Heart right ventricle (tissue), 16 donors: ENCODE measurements at regions not wholly inside any gene's neighbourhood (a gene's known extent, or its start where the extent isn't known, plus 50 kb on each side); places are given as distances from the start of the nearest gene placed in this dataset.

Experiments used
- ATAC-seq, 8 donors: fragments of 200-7000 bp; cut with Tn5 transposase; one replicate each; pipeline ENCODE4 v1.9.1; 2020; ENCODE audit warnings: mild to moderate bottlenecking in 8 of 8, moderate library complexity in 8 of 8, moderate number of reproducible peaks in 1 of 8
- DNase-seq, 2 donors: peaks; one replicate each; pipeline ENCODE4 v3.0.0-alpha.2; 2020
- H3K27ac ChIP-seq, 10 donors: fragments of 200-600 bp; sonication (generic) in 2 of 10; one replicate each; pipeline versions ENCODE4 v1.5.0 to v1.8.0; 2020 to 2022; ENCODE audit warnings: mild to moderate bottlenecking in 3 of 10
- H3K27me3 ChIP-seq, 7 donors: fragments of 200-600 bp; one replicate each; pipeline ENCODE4 v1.8.0; 2021 to 2022; ENCODE audit warnings: mild to moderate bottlenecking in 2 of 7
- H3K36me3 ChIP-seq, 9 donors: fragments of 200-600 bp; sonication (generic) in 1 of 9; one replicate each; pipeline versions ENCODE4 v1.5.0 to v1.8.0; 2020 to 2022; ENCODE audit warnings: mild to moderate bottlenecking in 2 of 9
- H3K4me1 ChIP-seq, 9 donors: fragments of 200-600 bp; sonication (generic) in 1 of 9; one replicate each; pipeline versions ENCODE4 v1.5.0 to v1.8.0; 2020 to 2022; ENCODE audit warnings: mild to moderate bottlenecking in 4 of 9
- H3K4me3 ChIP-seq, 10 donors: fragments of 200-600 bp; sonication (generic) in 2 of 10; one replicate each; pipeline versions ENCODE4 v1.5.0 to v1.8.0; 2020 to 2022; ENCODE audit warnings: mild to moderate bottlenecking in 7 of 10, moderate library complexity in 2 of 10
- H3K9me3 ChIP-seq, 11 donors: fragments of 200-600 bp in 10 of 11; sonication (generic) in 2 of 11; one replicate each; pipeline versions ENCODE4 v1.5.0 to v1.8.0; 2013 to 2022; ENCODE audit warnings: mild to moderate bottlenecking in 2 of 11, control low read depth in 1 of 11, moderate library complexity in 1 of 11
- WGBS, 2 donors: extraction: QIAGEN DNeasy Blood & Tissue Kit; methylation state at CpG; one replicate each; pipeline ENCODE4 v1.1.7; 2013; ENCODE audit warnings: inconsistent platforms in 1 of 2; 5-methylcytosine and 5-hydroxymethylcytosine counted together
- intact Hi-C, 10 donors: fragments of 100-400 bp; cut with DNase I; formaldehyde crosslinking; loops; one replicate each; pipeline versions ENCODE4 v1.11.1 to v1.14.2; 2022
- TF ChIP-seq, protein P1 (sequence below), 9 donors: fragments of 200-600 bp; sonication (generic) in 2 of 9; IDR thresholded peaks; one replicate each; pipeline versions ENCODE4 v1.5.0 to v1.8.0; 2021 to 2022; ENCODE audit warnings: antibody characterized with exemption in 9 of 9, mild to moderate bottlenecking in 5 of 9, moderate library complexity in 1 of 9
- donor health status: Arrhythmogenic right ventricular cardiomyopathy.
- donor health status: ischemic (EF 13 %, LVEDD 7.1; RV severe dilation, severe dysfunction).
- donor health status: healthy with polysubstance abuse.
- donor health status: DM: no; HTN: yes; CAD: no.
- donor health status: DM: no; HTN: no; CAD: no.
- donor health status: ischemic (EF 25% LVEDD 6.9; RV normal size, moderate dysfunction).
- donor health status: ischemic (EF 25% LVEDD 5.7; RV mildly dilated, moderate dysfunction).
- donor health status: healthy.
- donor health status: DM: yes; HTN: yes; CAD: no.
- donor health status: Ischemic cardiomyopathy.
- donor health status: ischemic (EF 35%, LVEDD 5.7; RV mildly dilated, moderate dysfunction).
- donor health status: nonischemic (EF 11% LVEDD 7.7; RV severe dilation, severe dysfunction).
- donor health status: DM: yes; HTN: yes; CAD: no.
- donor health status: PGD.
- donor health status: ischemic (EF 29% LVEDD 5.4; RV normal size, mild dysfunction).
- donor health status: nonischemic (EF 23%, LVEDD 6.1; RV moderate dilation, normal function).

DNA sequence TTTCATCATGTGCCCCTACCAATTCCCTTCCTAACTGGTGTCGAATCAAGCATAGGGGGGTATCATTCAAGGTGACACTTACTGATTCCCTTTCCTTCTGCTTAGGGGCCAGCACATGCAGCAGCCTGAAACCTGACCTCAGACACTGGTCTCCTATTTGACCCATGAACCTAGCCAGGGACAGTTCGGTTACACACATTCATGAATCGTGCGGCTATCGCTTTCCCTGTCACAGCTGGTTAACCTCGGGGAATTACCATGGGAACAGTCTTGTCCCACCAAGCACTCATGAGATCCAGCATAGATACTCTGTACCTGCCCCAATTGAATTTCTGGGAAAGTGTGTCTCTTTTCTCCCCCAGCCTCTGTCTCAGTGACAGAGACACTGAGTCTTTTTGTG is 140.4 kb downstream of the ZNF674 start:
- DNase-seq (no peak), ATAC-seq (no peak)
- Histone ChIP-seq H3K4me3 (no peak overlapping the region), H3K36me3 (no peaks in the 10 kb centered on the region), H3K4me1 (no peaks in the 10 kb centered on the region), H3K9me3 (peaks cover 0 to 1% (median 0%) of the 10 kb centered on the region in 11 donors), H3K27ac (no peak overlapping the region), H3K27me3 (peaks cover 0 to 38% (median 0%) of the 10 kb centered on the region in 7 donors)
- whole genome bisulfite sequencing, 2 donors: 81 to 92% methylated on average over 6 of the region's 6 CpGs
- intact Hi-C loops: loop anchor here in 5 of 10 donors (5.0 to 10.0 kb wide), 3 partner anchors 887 to 1080 kb away; no protein-coding TSS in a partner anchor
- TF ChIP-seq, protein P1, sequence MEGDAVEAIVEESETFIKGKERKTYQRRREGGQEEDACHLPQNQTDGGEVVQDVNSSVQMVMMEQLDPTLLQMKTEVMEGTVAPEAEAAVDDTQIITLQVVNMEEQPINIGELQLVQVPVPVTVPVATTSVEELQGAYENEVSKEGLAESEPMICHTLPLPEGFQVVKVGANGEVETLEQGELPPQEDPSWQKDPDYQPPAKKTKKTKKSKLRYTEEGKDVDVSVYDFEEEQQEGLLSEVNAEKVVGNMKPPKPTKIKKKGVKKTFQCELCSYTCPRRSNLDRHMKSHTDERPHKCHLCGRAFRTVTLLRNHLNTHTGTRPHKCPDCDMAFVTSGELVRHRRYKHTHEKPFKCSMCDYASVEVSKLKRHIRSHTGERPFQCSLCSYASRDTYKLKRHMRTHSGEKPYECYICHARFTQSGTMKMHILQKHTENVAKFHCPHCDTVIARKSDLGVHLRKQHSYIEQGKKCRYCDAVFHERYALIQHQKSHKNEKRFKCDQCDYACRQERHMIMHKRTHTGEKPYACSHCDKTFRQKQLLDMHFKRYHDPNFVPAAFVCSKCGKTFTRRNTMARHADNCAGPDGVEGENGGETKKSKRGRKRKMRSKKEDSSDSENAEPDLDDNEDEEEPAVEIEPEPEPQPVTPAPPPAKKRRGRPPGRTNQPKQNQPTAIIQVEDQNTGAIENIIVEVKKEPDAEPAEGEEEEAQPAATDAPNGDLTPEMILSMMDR (IDR thresholded peaks at IDR 0.05): no peak

DNA sequence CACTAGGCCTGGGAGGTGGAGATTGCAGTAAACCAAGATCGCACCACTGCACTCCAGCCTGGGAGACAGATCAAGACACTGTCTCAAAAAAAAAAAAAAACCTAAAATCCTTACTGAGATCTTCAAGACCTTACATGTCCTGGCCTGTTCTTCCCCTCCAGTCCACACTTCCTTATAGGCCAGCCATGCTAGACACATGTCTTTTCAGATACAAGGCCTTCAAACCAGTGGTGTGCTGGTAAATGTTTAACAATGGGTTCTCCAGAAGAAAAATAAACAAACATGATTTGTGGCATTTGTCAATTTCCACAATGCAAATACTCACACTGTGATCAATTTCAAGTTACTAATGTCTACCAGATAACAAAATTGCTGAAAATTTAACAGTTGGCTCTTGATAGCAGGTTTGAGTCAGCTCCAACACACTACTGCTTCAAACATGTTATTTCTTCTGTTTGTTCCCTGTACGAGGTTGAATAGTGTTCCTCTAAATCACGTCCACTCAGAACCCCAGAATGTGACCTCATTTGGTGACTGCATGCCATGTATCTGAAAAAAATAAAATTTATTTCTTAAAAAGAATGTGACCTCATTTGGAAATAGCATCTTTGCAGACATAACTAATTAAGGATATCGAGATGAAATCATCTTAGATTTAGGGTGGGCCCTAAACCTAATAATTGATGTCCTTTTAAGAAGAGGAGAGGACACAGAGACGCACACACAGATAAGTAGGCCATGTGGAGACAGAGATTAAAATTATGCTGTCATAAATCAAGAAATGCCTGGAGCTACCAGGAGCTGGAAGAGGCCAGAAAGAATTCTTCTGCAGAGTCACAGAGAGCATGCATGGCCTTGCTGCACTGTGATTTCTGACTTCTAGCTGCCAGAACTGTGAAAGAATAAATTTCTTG is 144.4 kb downstream of the ZNF674 start:
- Histone ChIP-seq H3K36me3 (no peaks in the 10 kb centered on the region), H3K4me3 (no peak overlapping the region), H3K9me3 (peaks cover 0 to 7% (median 0%) of the 10 kb centered on the region in 11 donors), H3K27ac (no peak overlapping the region), H3K27me3 (peaks cover 0 to 34% (median 0%) of the 10 kb centered on the region in 7 donors), H3K4me1 (no peaks in the 10 kb centered on the region)
- ATAC-seq (no peak), DNase-seq (no peak)
- TF ChIP-seq, protein P1 (IDR thresholded peaks at IDR 0.05): no peak
- intact Hi-C loops: loop anchor here in 5 of 10 donors (10.0 kb wide), 2 partner anchors 886 to 1076 kb away; no protein-coding TSS in a partner anchor
- 89 to 91% methylated on average over 5 of the region's 5 CpGs for WGBS, 2 donors

DNA sequence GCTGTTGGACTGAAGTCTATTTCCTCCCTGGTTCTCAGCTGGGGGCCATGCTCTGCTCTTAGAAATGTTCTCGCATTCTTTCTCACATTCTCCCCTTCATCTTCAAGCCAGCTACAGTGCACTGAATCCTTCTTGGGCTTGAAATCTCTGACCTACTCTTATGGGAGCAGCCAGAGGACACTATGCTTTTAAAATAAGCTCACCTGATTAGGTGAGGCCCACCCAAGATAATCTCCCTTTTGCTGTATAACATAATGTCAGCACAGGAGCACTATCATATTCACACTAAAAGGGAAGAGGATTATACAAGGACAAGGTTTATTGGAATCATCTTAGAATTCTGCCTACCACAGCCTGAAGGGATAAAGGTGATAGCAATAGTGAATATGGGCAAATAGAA is 146.3 kb downstream of the ZNF674 start:
- Histone ChIP-seq H3K36me3 (no peaks in the 10 kb centered on the region), H3K27me3 (peaks cover 0 to 18% (median 0%) of the 10 kb centered on the region in 7 donors), H3K4me1 (no peaks in the 10 kb centered on the region), H3K9me3 (peaks cover 0 to 7% (median 0%) of the 10 kb centered on the region in 11 donors), H3K4me3 (no peak overlapping the region), H3K27ac (no peak overlapping the region)
- WGBS, 2 donors: 88 to 96% methylated on average over 1 of the region's 1 CpG
- ATAC-seq (no peak), DNase-seq (no peak)
- TF ChIP-seq, protein P1 (IDR thresholded peaks at IDR 0.05): no peak
- intact Hi-C loops: no loop called here

DNA sequence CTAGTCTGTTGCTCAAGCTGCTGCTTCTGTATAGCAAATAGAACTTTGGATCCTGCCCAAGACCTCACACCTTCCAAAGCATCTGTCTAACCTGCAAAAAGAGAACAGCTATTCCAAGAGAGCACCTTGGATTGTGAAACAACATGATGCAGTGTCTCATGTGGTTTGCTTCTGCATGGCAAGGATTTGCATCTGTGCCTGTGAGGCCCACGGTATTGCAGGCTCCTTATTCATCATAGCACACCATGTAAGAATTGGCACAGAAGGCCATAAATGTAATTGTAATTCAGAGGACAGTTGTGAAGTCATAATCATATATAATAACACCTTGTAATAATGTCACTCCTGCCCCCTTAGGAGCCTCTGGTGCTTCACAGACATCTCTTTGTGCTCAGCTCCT is 147.1 kb downstream of the ZNF674 start:
- Histone ChIP-seq H3K4me3 (no peak overlapping the region), H3K36me3 (no peaks in the 10 kb centered on the region), H3K9me3 (peaks cover 0 to 7% (median 0%) of the 10 kb centered on the region in 11 donors), H3K27ac (no peak overlapping the region), H3K27me3 (peaks cover 0 to 18% (median 0%) of the 10 kb centered on the region in 7 donors), H3K4me1 (no peaks in the 10 kb centered on the region)
- ATAC-seq: no peak
- intact Hi-C loops: no loop called here
- no peak for DNase-seq
- TF ChIP-seq, protein P1 (IDR thresholded peaks at IDR 0.05): no peak
- WGBS, 2 donors: 73 to 82% methylated on average over 1 of the region's 1 CpG
